ENCODE measurements at regions not wholly inside any gene's neighbourhood (a gene's known extent, or its start where the extent isn't known, plus 50 kb on each side); places are given as distances from the start of the nearest gene placed in this dataset.

- H3K27ac ChIP-seq (ENCODE audit: low read depth, low read length): no peak overlapping the region
- no peaks in the 10 kb centered on the region for H3K9me3 ChIP-seq (ENCODE audit: control insufficient read depth in 5 of 5, low read length in 5 of 5)
- H3K36me3 ChIP-seq (ENCODE audit: control insufficient read depth in 5 of 5, insufficient read depth in 5 of 5, low read length in 5 of 5): no peaks in the 10 kb centered on the region
- H3K9ac ChIP-seq (ENCODE audit: low read length in 5 of 5): no peak overlapping the region
- no peak overlapping the region for H3K4me3 ChIP-seq (ENCODE audit: low read depth in 1 of 5, low read length in 5 of 5)
- no peaks in the 10 kb centered on the region for H3K27me3 ChIP-seq (ENCODE audit: control insufficient read depth in 5 of 5, insufficient read depth in 4 of 5, low read length in 5 of 5)
- H3K4me1 ChIP-seq (ENCODE audit: control insufficient read depth in 5 of 5, insufficient read depth in 5 of 5, low read length in 5 of 5): peaks cover 0 to 4% (median 0%) of the 10 kb centered on the region in 5 donors
Measured at GRCh38 chr2:21754164-21754788, 630.5 kb downstream of the TDRD15 start.

- Histone ChIP-seq H3K27me3 (ENCODE audit: control insufficient read depth in 5 of 5, insufficient read depth in 4 of 5, low read length in 5 of 5) (no peaks in the 10 kb centered on the region), H3K4me3 (ENCODE audit: low read depth in 1 of 5, low read length in 5 of 5) (no peak overlapping the region), H3K36me3 (ENCODE audit: control insufficient read depth in 5 of 5, insufficient read depth in 5 of 5, low read length in 5 of 5) (no peaks in the 10 kb centered on the region), H3K9ac (ENCODE audit: low read length in 5 of 5) (no peak overlapping the region), H3K9me3 (ENCODE audit: control insufficient read depth in 5 of 5, low read length in 5 of 5) (peaks cover 0 to 2% (median 0%) of the 10 kb centered on the region in 5 donors), H3K4me1 (ENCODE audit: control insufficient read depth in 5 of 5, insufficient read depth in 5 of 5, low read length in 5 of 5) (peaks cover 0 to 4% (median 0%) of the 10 kb centered on the region in 5 donors), H3K27ac (ENCODE audit: low read depth, low read length) (no peak overlapping the region)
Measured at GRCh38 chr2:21757805-21758430, 634.1 kb downstream of the TDRD15 start.

- Histone ChIP-seq H3K4me1 (ENCODE audit: control insufficient read depth in 5 of 5, insufficient read depth in 5 of 5, low read length in 5 of 5) (no peaks in the 10 kb centered on the region), H3K36me3 (ENCODE audit: control insufficient read depth in 5 of 5, insufficient read depth in 5 of 5, low read length in 5 of 5) (no peaks in the 10 kb centered on the region), H3K27me3 (ENCODE audit: control insufficient read depth in 5 of 5, insufficient read depth in 4 of 5, low read length in 5 of 5) (no peaks in the 10 kb centered on the region), H3K9me3 (ENCODE audit: control insufficient read depth in 5 of 5, low read length in 5 of 5) (peaks cover 0 to 2% (median 0%) of the 10 kb centered on the region in 5 donors), H3K9ac (ENCODE audit: low read length in 5 of 5) (no peak overlapping the region), H3K4me3 (ENCODE audit: low read depth in 1 of 5, low read length in 5 of 5) (no peak overlapping the region), H3K27ac (ENCODE audit: low read depth, low read length) (no peak overlapping the region)
Measured at GRCh38 chr2:21759819-21760218, 636.1 kb downstream of the TDRD15 start.

GRCh38 chr2:21761361-21761760 lies 637.6 kb downstream of the TDRD15 start:
- no peaks in the 10 kb centered on the region for H3K27me3 ChIP-seq (ENCODE audit: control insufficient read depth in 5 of 5, insufficient read depth in 4 of 5, low read length in 5 of 5)
- H3K27ac ChIP-seq (ENCODE audit: low read depth, low read length): no peak overlapping the region
- no peaks in the 10 kb centered on the region for H3K4me1 ChIP-seq (ENCODE audit: control insufficient read depth in 5 of 5, insufficient read depth in 5 of 5, low read length in 5 of 5)
- no peaks in the 10 kb centered on the region for H3K36me3 ChIP-seq (ENCODE audit: control insufficient read depth in 5 of 5, insufficient read depth in 5 of 5, low read length in 5 of 5)
- H3K4me3 ChIP-seq (ENCODE audit: low read depth in 1 of 5, low read length in 5 of 5): no peak overlapping the region
- peaks cover 0 to 2% (median 0%) of the 10 kb centered on the region in 5 donors for H3K9me3 ChIP-seq (ENCODE audit: control insufficient read depth in 5 of 5, low read length in 5 of 5)
- no peak overlapping the region for H3K9ac ChIP-seq (ENCODE audit: low read length in 5 of 5)

- Histone ChIP-seq H3K4me1 (ENCODE audit: control insufficient read depth in 5 of 5, insufficient read depth in 5 of 5, low read length in 5 of 5) (no peaks in the 10 kb centered on the region), H3K27me3 (ENCODE audit: control insufficient read depth in 5 of 5, insufficient read depth in 4 of 5, low read length in 5 of 5) (no peaks in the 10 kb centered on the region), H3K4me3 (ENCODE audit: low read depth in 1 of 5, low read length in 5 of 5) (no peak overlapping the region), H3K9me3 (ENCODE audit: control insufficient read depth in 5 of 5, low read length in 5 of 5) (peaks cover 0 to 2% (median 0%) of the 10 kb centered on the region in 5 donors), H3K27ac (ENCODE audit: low read depth, low read length) (no peak overlapping the region), H3K36me3 (ENCODE audit: control insufficient read depth in 5 of 5, insufficient read depth in 5 of 5, low read length in 5 of 5) (no peaks in the 10 kb centered on the region), H3K9ac (ENCODE audit: low read length in 5 of 5) (no peak overlapping the region)
Measured at GRCh38 chr2:21763501-21763900, 639.7 kb downstream of the TDRD15 start.

- no peaks in the 10 kb centered on the region for H3K9me3 ChIP-seq (ENCODE audit: control insufficient read depth in 5 of 5, low read length in 5 of 5)
- H3K27ac ChIP-seq (ENCODE audit: low read depth, low read length): no peak overlapping the region
- peaks cover 0 to 11% (median 3%) of the 10 kb centered on the region in 5 donors for H3K4me1 ChIP-seq (ENCODE audit: control insufficient read depth in 5 of 5, insufficient read depth in 5 of 5, low read length in 5 of 5)
Measured at GRCh38 chr2:21770787-21771186, 647.0 kb downstream of the TDRD15 start.

GRCh38 chr2:21772624-21773023 lies 648.9 kb downstream of the TDRD15 start:
- H3K9ac ChIP-seq (ENCODE audit: low read length in 5 of 5): no peak overlapping the region
- H3K4me1 ChIP-seq (ENCODE audit: control insufficient read depth in 5 of 5, insufficient read depth in 5 of 5, low read length in 5 of 5): peaks cover 0 to 11% (median 3%) of the 10 kb centered on the region in 5 donors
- no peak overlapping the region for H3K4me3 ChIP-seq (ENCODE audit: low read depth in 1 of 5, low read length in 5 of 5)
- no peaks in the 10 kb centered on the region for H3K9me3 ChIP-seq (ENCODE audit: control insufficient read depth in 5 of 5, low read length in 5 of 5)
- H3K27me3 ChIP-seq (ENCODE audit: control insufficient read depth in 5 of 5, insufficient read depth in 4 of 5, low read length in 5 of 5): no peaks in the 10 kb centered on the region
- H3K27ac ChIP-seq (ENCODE audit: low read depth, low read length): no peak overlapping the region
- H3K36me3 ChIP-seq (ENCODE audit: control insufficient read depth in 5 of 5, insufficient read depth in 5 of 5, low read length in 5 of 5): no peaks in the 10 kb centered on the region

More at GRCh38 chr2:21770787-21771186, 647.0 kb downstream of the TDRD15 start:
- H3K9ac ChIP-seq (ENCODE audit: low read length in 5 of 5): no peak overlapping the region
- H3K36me3 ChIP-seq (ENCODE audit: control insufficient read depth in 5 of 5, insufficient read depth in 5 of 5, low read length in 5 of 5): no peaks in the 10 kb centered on the region
- no peaks in the 10 kb centered on the region for H3K27me3 ChIP-seq (ENCODE audit: control insufficient read depth in 5 of 5, insufficient read depth in 4 of 5, low read length in 5 of 5)
- no peak overlapping the region for H3K4me3 ChIP-seq (ENCODE audit: low read depth in 1 of 5, low read length in 5 of 5)

- no peaks in the 10 kb centered on the region for H3K27me3 ChIP-seq (ENCODE audit: control insufficient read depth in 5 of 5, insufficient read depth in 4 of 5, low read length in 5 of 5)
- peaks cover 0 to 11% (median 3%) of the 10 kb centered on the region in 5 donors for H3K4me1 ChIP-seq (ENCODE audit: control insufficient read depth in 5 of 5, insufficient read depth in 5 of 5, low read length in 5 of 5)
- H3K27ac ChIP-seq (ENCODE audit: low read depth, low read length): no peak overlapping the region
- no peak overlapping the region for H3K4me3 ChIP-seq (ENCODE audit: low read depth in 1 of 5, low read length in 5 of 5)
- H3K9me3 ChIP-seq (ENCODE audit: control insufficient read depth in 5 of 5, low read length in 5 of 5): no peaks in the 10 kb centered on the region
- H3K9ac ChIP-seq (ENCODE audit: low read length in 5 of 5): no peak overlapping the region
- no peaks in the 10 kb centered on the region for H3K36me3 ChIP-seq (ENCODE audit: control insufficient read depth in 5 of 5, insufficient read depth in 5 of 5, low read length in 5 of 5)
Measured at GRCh38 chr2:21773168-21773567, 649.4 kb downstream of the TDRD15 start.

- Histone ChIP-seq H3K27me3 (ENCODE audit: control insufficient read depth in 5 of 5, insufficient read depth in 4 of 5, low read length in 5 of 5) (no peaks in the 10 kb centered on the region), H3K4me3 (ENCODE audit: low read depth in 1 of 5, low read length in 5 of 5) (peak overlapping the region in 1 of 5 donors; percentile 0), H3K4me1 (ENCODE audit: control insufficient read depth in 5 of 5, insufficient read depth in 5 of 5, low read length in 5 of 5) (peaks cover 0 to 11% (median 3%) of the 10 kb centered on the region in 5 donors), H3K9me3 (ENCODE audit: control insufficient read depth in 5 of 5, low read length in 5 of 5) (no peaks in the 10 kb centered on the region), H3K27ac (ENCODE audit: low read depth, low read length) (no peak overlapping the region), H3K36me3 (ENCODE audit: control insufficient read depth in 5 of 5, insufficient read depth in 5 of 5, low read length in 5 of 5) (no peaks in the 10 kb centered on the region), H3K9ac (ENCODE audit: low read length in 5 of 5) (no peak overlapping the region)
Measured at GRCh38 chr2:21774691-21775368, 651.1 kb downstream of the TDRD15 start.

- no peaks in the 10 kb centered on the region for H3K9me3 ChIP-seq (ENCODE audit: control insufficient read depth in 5 of 5, low read length in 5 of 5)
- peaks cover 0 to 5% (median 3%) of the 10 kb centered on the region in 5 donors for H3K4me1 ChIP-seq (ENCODE audit: control insufficient read depth in 5 of 5, insufficient read depth in 5 of 5, low read length in 5 of 5)
- H3K27me3 ChIP-seq (ENCODE audit: control insufficient read depth in 5 of 5, insufficient read depth in 4 of 5, low read length in 5 of 5): no peaks in the 10 kb centered on the region
- no peak overlapping the region for H3K27ac ChIP-seq (ENCODE audit: low read depth, low read length)
- H3K4me3 ChIP-seq (ENCODE audit: low read depth in 1 of 5, low read length in 5 of 5): no peak overlapping the region
- H3K36me3 ChIP-seq (ENCODE audit: control insufficient read depth in 5 of 5, insufficient read depth in 5 of 5, low read length in 5 of 5): no peaks in the 10 kb centered on the region
- H3K9ac ChIP-seq (ENCODE audit: low read length in 5 of 5): no peak overlapping the region
Measured at GRCh38 chr2:21779786-21780185, 656.0 kb downstream of the TDRD15 start.
